GM19043 (cell line): ENCODE measurements at regions not wholly inside any gene's neighbourhood (a gene's known extent, or its start where the extent isn't known, plus 50 kb on each side); places are given as distances from the start of the nearest gene placed in this dataset.

ENCODE experiments used
- ATAC-seq: cut with Tn5 transposase; IDR thresholded peaks from one replicate; pipeline ENCODE4 v1.9.1; 2021; ENCODE audit warnings: low read depth; ENCODE audit not compliant: unreplicated experiment

GRCh38 chr5:53825016-53825415 lies 264.6 kb downstream of the NDUFS4 start:
- ATAC-seq: no peak

GRCh38 chr5:53825926-53826325 lies 265.5 kb downstream of the NDUFS4 start:
- no peak for ATAC-seq

GRCh38 chr5:53826504-53826903 lies 266.1 kb downstream of the NDUFS4 start:
- ATAC-seq: no peak

DNA sequence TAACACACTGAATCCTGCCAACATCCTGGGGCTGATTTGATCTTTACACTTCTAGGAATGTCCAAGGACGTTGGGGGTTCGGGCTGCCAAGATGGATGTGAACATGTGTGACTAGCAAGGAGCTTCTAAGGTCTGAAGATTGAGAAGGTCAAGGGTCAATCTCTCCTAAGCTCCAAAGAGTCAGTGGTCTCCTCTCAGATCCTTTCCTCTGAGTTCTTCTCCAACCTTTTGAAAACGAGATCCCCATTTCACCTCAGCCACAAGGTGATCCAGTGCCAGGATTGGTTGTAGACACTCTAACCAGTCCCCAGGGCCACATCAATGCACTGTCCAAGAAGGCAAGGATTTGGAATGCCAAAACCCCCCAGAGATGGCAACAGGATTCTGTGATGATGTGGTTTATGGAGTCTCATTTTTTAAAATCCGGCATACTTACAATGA lies 266.8 kb downstream of the NDUFS4 start:
- no peak for ATAC-seq

DNA sequence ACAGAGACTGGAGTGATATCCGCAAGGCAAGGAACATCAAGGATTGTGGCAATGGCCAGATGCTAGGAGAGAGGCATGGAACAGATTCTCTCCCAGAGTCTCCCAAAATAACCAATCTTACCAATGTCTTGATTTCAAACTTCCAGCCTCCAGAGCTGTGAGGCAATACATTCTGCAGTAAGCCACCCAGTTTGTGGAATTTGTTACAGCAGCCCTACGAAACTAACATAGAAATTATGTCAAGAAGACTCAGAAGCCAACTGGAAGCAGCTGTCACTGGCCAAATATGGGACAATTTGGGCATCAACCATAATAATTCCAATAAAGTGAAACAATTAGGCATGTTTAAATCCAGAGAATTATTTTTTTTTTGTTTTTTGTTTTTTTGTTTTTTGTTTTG lies 271.1 kb downstream of the NDUFS4 start:
- ATAC-seq: no peak
